H9 (cell line): ENCODE measurements at regions not wholly inside any gene's neighbourhood (a gene's known extent, or its start where the extent isn't known, plus 50 kb on each side); places are given as distances from the start of the nearest gene placed in this dataset.

ENCODE experiments used
- DNase-seq: peaks from one replicate; pipeline ENCODE4 v3.0.0-alpha.2; 2017
- H2AFZ ChIP-seq: one replicate; pipeline ENCODE4 v1.6.1; 2013; ENCODE audit warnings: mild to moderate bottlenecking, low read length, control low read depth, moderate library complexity
- H2AK5ac ChIP-seq: 2 replicates; pipeline ENCODE4 v1.6.1; 2013; ENCODE audit warnings: low read length, control low read depth, mixed read lengths; ENCODE audit not compliant: insufficient read length
- H2BK120ac ChIP-seq: one replicate; pipeline ENCODE4 v1.6.1; 2013; ENCODE audit warnings: low read depth, mild to moderate bottlenecking, low read length, control low read depth, inconsistent platforms; ENCODE audit not compliant: poor library complexity, severe bottlenecking
- H2BK12ac ChIP-seq: 2 replicates; pipeline ENCODE4 v1.6.1; 2013; ENCODE audit warnings: low read length, control low read depth, mixed read lengths, low read depth; ENCODE audit not compliant: insufficient read length
- H2BK15ac ChIP-seq: 2 replicates; pipeline ENCODE4 v1.6.1; 2013; ENCODE audit warnings: low read depth, low read length, control low read depth
- H2BK20ac ChIP-seq: one replicate; pipeline ENCODE4 v1.6.1; 2013; ENCODE audit warnings: low read depth, mild to moderate bottlenecking, low read length, control low read depth, inconsistent platforms; ENCODE audit not compliant: poor library complexity, severe bottlenecking
- H2BK5ac ChIP-seq: 2 replicates; pipeline ENCODE4 v1.6.1; 2013; ENCODE audit warnings: low read length, control low read depth, mixed read lengths; ENCODE audit not compliant: insufficient read length
- H3K14ac ChIP-seq: 2 replicates; pipeline ENCODE4 v1.6.1; 2013; ENCODE audit warnings: low read length, control low read depth; ENCODE audit not compliant: insufficient read depth
- H3K18ac ChIP-seq: 2 replicates; pipeline ENCODE4 v1.6.1; 2013; ENCODE audit warnings: low read depth, mild to moderate bottlenecking, mixed read lengths, low read length, control low read depth; ENCODE audit not compliant: insufficient read length
- H3K23ac ChIP-seq: 2 replicates; pipeline ENCODE4 v1.6.1; 2013; ENCODE audit warnings: low read length, control low read depth, mixed read lengths, low read depth; ENCODE audit not compliant: insufficient read length
- H3K23me2 ChIP-seq: 2 replicates; pipeline ENCODE4 v1.6.1; 2013; ENCODE audit warnings: low read depth, mild to moderate bottlenecking, mixed read lengths, low read length, control low read depth; ENCODE audit not compliant: insufficient read length, poor library complexity, severe bottlenecking
- H3K27ac ChIP-seq: 2 replicates; pipeline ENCODE4 v1.5.1; 2013; ENCODE audit warnings: low read length, control low read depth, mixed read lengths, low read depth; ENCODE audit not compliant: insufficient read length
- H3K27me3 ChIP-seq: 2 replicates; pipeline ENCODE4 v1.6.1; 2013; ENCODE audit warnings: low read length, control low read depth, inconsistent platforms; ENCODE audit not compliant: insufficient read depth
- H3K4ac ChIP-seq: 2 replicates; pipeline ENCODE4 v1.6.1; 2013; ENCODE audit warnings: low read depth, mild to moderate bottlenecking, control low read depth, inconsistent platforms, low read length, moderate library complexity
- H3K4me1 ChIP-seq: 2 replicates; pipeline ENCODE4 v1.6.1; 2013; ENCODE audit warnings: low read length, control low read depth, inconsistent platforms; ENCODE audit not compliant: insufficient read depth
- H3K4me2 ChIP-seq: 2 replicates; pipeline ENCODE4 v1.6.1; 2013; ENCODE audit warnings: low read length, control low read depth, mixed read lengths; ENCODE audit not compliant: insufficient read length, insufficient read depth
- H3K56ac ChIP-seq: 2 replicates; pipeline ENCODE4 v1.6.1; 2013; ENCODE audit warnings: low read depth, mild to moderate bottlenecking, mixed read lengths, low read length, control low read depth; ENCODE audit not compliant: insufficient read length
- H3K79me1 ChIP-seq: 2 replicates; pipeline ENCODE4 v1.6.1; 2013; ENCODE audit warnings: low read depth, mild to moderate bottlenecking, moderate library complexity, low read length, control low read depth, inconsistent platforms; ENCODE audit not compliant: insufficient read depth, poor library complexity, severe bottlenecking
- H3K79me2 ChIP-seq: 2 replicates; pipeline ENCODE4 v1.6.1; 2013; ENCODE audit warnings: low read length, control low read depth, inconsistent platforms; ENCODE audit not compliant: insufficient read depth
- H3K9ac ChIP-seq: 2 replicates; pipeline ENCODE4 v1.6.1; 2013; ENCODE audit warnings: low read length, control low read depth, mixed read lengths; ENCODE audit not compliant: insufficient read length; ENCODE audit errors: extremely low read depth
- H3K9me3 ChIP-seq: one replicate; pipeline ENCODE4 v1.6.1; 2013; ENCODE audit warnings: low read depth, low read length, inconsistent platforms; ENCODE audit not compliant: control insufficient read depth
- H3T11ph ChIP-seq: one replicate; pipeline ENCODE4 v1.6.1; 2013; ENCODE audit warnings: mild to moderate bottlenecking, low read length, control low read depth, inconsistent platforms
- H4K20me1 ChIP-seq: one replicate; pipeline ENCODE4 v1.6.1; 2013; ENCODE audit not compliant: control insufficient read depth, insufficient read length, insufficient read depth
- H4K5ac ChIP-seq: 2 replicates; pipeline ENCODE4 v1.6.1; 2013; ENCODE audit warnings: low read depth, mild to moderate bottlenecking, mixed read lengths, low read length, control low read depth; ENCODE audit not compliant: insufficient read length
- H4K8ac ChIP-seq: replicated peaks from 2 replicates; pipeline ENCODE4 v1.6.1; 2013; ENCODE audit warnings: low read length, control low read depth, mixed read lengths, low read depth; ENCODE audit not compliant: insufficient read length
- H4K91ac ChIP-seq: 2 replicates; pipeline ENCODE4 v1.6.1; 2013; ENCODE audit warnings: low read depth, mild to moderate bottlenecking, moderate library complexity, mixed read lengths, low read length, control low read depth; ENCODE audit not compliant: insufficient read length
- H3K27ac Mint-ChIP-seq, 3 experiments: 2 replicates in 2 of 3; 3 replicates in 1 of 3; pipeline ENCODE4 v1.8.0; 2020 to 2021; ENCODE audit warnings: mixed read lengths in 3 of 3, mild to moderate bottlenecking in 1 of 3, moderate library complexity in 1 of 3
- H3K27me3 Mint-ChIP-seq: 2 replicates; pipeline ENCODE4 v1.8.0; 2021; ENCODE audit warnings: low read depth, mild to moderate bottlenecking, moderate library complexity, mixed read lengths
- H3K36me3 Mint-ChIP-seq, 3 experiments: 2 replicates in 2 of 3; 3 replicates in 1 of 3; pipeline ENCODE4 v1.8.0; 2020 to 2021; ENCODE audit warnings: low read depth in 3 of 3, mixed read lengths in 3 of 3; ENCODE audit not compliant: insufficient read depth in 1 of 3
- H3K4me1 Mint-ChIP-seq, 2 experiments: 2 replicates each; pipeline ENCODE4 v1.8.0; 2020; ENCODE audit warnings: mixed read lengths in 2 of 2
- H3K4me3 Mint-ChIP-seq, 2 experiments: 2 replicates in 1 of 2; 3 replicates in 1 of 2; pipeline ENCODE4 v1.8.0; 2020 to 2021; ENCODE audit warnings: mild to moderate bottlenecking in 2 of 2, mixed read lengths in 2 of 2, moderate library complexity in 1 of 2
- H3K9me3 Mint-ChIP-seq, 2 experiments: 2 replicates in 1 of 2; 3 replicates in 1 of 2; pipeline ENCODE4 v1.8.0; 2020; ENCODE audit warnings: mild to moderate bottlenecking in 2 of 2, mixed read lengths in 2 of 2, moderate library complexity in 1 of 2
- WGBS: extraction: QIAGEN DNeasy Blood & Tissue Kit; methylation state at CpG from one replicate; pipeline ENCODE4 v1.1.7; 2013; ENCODE audit warnings: missing lambda C conversion rate, low lambda C conversion rate, mixed read lengths; ENCODE audit not compliant: insufficient read length; ENCODE audit errors: extremely low coverage; 5-methylcytosine and 5-hydroxymethylcytosine counted together
- TF ChIP-seq, protein P1 (sequence below): fragments of 200-600 bp; sonication (generic); conservative IDR thresholded peaks from 3 replicates; pipeline ENCODE4 v1.8.0; 2021; ENCODE audit warnings: antibody characterized with exemption, mild to moderate bottlenecking

DNA sequence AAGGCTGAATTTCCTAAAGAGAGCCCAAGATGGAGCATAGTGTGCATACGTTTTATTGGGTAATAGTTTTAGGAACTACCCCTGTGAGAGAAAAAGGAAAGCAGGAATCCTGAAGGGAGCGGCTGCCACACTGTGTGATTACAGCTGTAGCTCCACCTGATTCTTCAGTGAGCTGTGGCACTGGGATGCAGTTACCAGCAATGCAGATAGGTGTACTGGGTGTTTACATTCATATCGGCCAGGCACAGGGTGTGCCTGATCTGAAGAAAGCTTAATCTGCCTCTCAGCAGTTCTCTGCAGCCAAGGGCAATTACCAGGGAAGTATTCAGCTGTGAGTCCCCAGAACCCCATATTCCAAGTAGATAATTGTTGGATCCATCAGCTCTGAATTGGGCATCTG, 1541.8 kb downstream of the EFNB2 start:
- H3K23me2 ChIP-seq, result no peaks in the 10 kb centered on the region

More for the DNA sequence above, 1541.8 kb downstream of the EFNB2 start:
- Mint-ChIP-seq H3K4me1 (no peaks in the 10 kb centered on the region), H3K4me3 (no peak overlapping the region), H3K27ac (no peak overlapping the region), H3K9me3 (no peaks in the 10 kb centered on the region; a peak in 2 of 5 replicates), H3K36me3 (no peaks in the 10 kb centered on the region), H3K27me3 (no peaks in the 10 kb centered on the region)
- H3K27ac ChIP-seq, result no peak overlapping the region
- TF ChIP-seq, protein P1, sequence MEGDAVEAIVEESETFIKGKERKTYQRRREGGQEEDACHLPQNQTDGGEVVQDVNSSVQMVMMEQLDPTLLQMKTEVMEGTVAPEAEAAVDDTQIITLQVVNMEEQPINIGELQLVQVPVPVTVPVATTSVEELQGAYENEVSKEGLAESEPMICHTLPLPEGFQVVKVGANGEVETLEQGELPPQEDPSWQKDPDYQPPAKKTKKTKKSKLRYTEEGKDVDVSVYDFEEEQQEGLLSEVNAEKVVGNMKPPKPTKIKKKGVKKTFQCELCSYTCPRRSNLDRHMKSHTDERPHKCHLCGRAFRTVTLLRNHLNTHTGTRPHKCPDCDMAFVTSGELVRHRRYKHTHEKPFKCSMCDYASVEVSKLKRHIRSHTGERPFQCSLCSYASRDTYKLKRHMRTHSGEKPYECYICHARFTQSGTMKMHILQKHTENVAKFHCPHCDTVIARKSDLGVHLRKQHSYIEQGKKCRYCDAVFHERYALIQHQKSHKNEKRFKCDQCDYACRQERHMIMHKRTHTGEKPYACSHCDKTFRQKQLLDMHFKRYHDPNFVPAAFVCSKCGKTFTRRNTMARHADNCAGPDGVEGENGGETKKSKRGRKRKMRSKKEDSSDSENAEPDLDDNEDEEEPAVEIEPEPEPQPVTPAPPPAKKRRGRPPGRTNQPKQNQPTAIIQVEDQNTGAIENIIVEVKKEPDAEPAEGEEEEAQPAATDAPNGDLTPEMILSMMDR, result no peak
- H3K9me3 ChIP-seq, result no peaks in the 10 kb centered on the region
- no peaks in the 10 kb centered on the region for H4K20me1 ChIP-seq
- H4K91ac ChIP-seq, result no peak overlapping the region
- no peaks in the 10 kb centered on the region for H3K27me3 ChIP-seq
- DNase-seq, result peak; percentile 24
- H3K79me1 ChIP-seq, result no peaks in the 10 kb centered on the region
- WGBS, result no CpG with 5 or more reads among the region's 3 CpGs
- H2BK20ac ChIP-seq, result no peak overlapping the region
- H2BK12ac ChIP-seq, result no peak overlapping the region
- H3T11ph ChIP-seq, result no peak overlapping the region
- no peak overlapping the region for H3K23ac ChIP-seq
- no peak overlapping the region for H2BK5ac ChIP-seq
- no peaks in the 10 kb centered on the region for H3K4me1 ChIP-seq
- H4K5ac ChIP-seq, result no peak overlapping the region
- no peak overlapping the region for H3K9ac ChIP-seq
- H2BK15ac ChIP-seq, result no peak overlapping the region
- no peak overlapping the region for H3K18ac ChIP-seq
- no peak overlapping the region for H3K4ac ChIP-seq
- H2BK120ac ChIP-seq, result no peak overlapping the region
- H3K14ac ChIP-seq, result no peak overlapping the region
- H2AK5ac ChIP-seq, result no peak overlapping the region
- H3K4me2 ChIP-seq, result no peak overlapping the region
- no peak overlapping the region for H3K56ac ChIP-seq
- no peak overlapping the region for H2AFZ ChIP-seq
- no peak overlapping the region for H4K8ac ChIP-seq
- H3K79me2 ChIP-seq, result no peaks in the 10 kb centered on the region
